SK-N-SH (cell line): ENCODE measurements at regions not wholly inside any gene's neighbourhood (a gene's known extent, or its start where the extent isn't known, plus 50 kb on each side); places are given as distances from the start of the nearest gene placed in this dataset.

ENCODE experiments used
- CTCF ChIP-seq: fragments of 200-600 bp; sonication (generic); IDR thresholded peaks from 2 replicates; pipeline ENCODE4 v1.6.1; 2017; ENCODE audit warnings: antibody characterized with exemption, mild to moderate bottlenecking, moderate library complexity
- GATA2 ChIP-seq: sonication (generic); formaldehyde crosslinking; IDR thresholded peaks from 2 replicates; pipeline ENCODE4 v1.5.0; 2020; ENCODE audit warnings: mild to moderate bottlenecking, missing genetic modification reagents
- TCF12 ChIP-seq: IDR thresholded peaks from 2 replicates; pipeline ENCODE4 v1.4.0; 2012
- TF ChIP-seq, protein P1 (sequence below): IDR thresholded peaks from 2 replicates; pipeline ENCODE4 v1.4.0; 2012; ENCODE audit warnings: low read depth, borderline replicate concordance

DNA sequence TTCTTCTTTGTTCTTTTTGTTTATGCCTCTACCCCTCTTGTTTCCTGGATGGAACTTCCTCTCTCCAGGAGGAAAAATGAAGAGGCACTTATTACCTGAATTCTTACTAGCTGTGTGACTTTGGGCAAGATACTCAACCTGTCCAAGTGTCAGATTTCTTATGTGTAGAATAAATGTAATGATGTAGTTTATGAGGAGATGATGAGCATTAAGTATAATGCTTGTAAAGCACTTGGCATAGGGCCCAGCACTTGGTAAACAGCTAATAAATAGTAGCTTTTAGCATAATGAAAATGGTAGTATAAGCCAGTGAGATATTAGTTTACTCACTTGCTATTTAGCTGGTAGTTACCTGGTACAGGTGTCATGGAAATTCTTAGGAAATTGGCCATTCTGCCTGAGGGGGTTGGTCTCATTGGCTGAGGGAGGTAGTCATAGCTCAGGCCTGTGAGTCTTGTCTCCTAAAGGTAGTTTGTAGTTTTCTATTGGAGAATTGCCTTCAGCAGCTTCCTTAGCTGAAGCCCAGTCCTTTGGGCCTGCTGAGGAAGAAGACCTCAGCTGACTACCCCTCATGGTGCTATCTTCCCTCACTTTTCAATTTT, 133.4 kb upstream of the NABP1 start:
- TF ChIP-seq CTCF (no peak), TCF12 (no peak), GATA2 (CRISPR knock-in tag) (no peak)
- TF ChIP-seq, protein P1, sequence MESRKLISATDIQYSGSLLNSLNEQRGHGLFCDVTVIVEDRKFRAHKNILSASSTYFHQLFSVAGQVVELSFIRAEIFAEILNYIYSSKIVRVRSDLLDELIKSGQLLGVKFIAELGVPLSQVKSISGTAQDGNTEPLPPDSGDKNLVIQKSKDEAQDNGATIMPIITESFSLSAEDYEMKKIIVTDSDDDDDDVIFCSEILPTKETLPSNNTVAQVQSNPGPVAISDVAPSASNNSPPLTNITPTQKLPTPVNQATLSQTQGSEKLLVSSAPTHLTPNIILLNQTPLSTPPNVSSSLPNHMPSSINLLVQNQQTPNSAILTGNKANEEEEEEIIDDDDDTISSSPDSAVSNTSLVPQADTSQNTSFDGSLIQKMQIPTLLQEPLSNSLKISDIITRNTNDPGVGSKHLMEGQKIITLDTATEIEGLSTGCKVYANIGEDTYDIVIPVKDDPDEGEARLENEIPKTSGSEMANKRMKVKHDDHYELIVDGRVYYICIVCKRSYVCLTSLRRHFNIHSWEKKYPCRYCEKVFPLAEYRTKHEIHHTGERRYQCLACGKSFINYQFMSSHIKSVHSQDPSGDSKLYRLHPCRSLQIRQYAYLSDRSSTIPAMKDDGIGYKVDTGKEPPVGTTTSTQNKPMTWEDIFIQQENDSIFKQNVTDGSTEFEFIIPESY: no peak
